ENCODE measurements at regions not wholly inside any gene's neighbourhood (a gene's known extent, or its start where the extent isn't known, plus 50 kb on each side); places are given as distances from the start of the nearest gene placed in this dataset.

- TF ChIP-seq CTCF (IDR thresholded peaks at IDR 0.05; ENCODE audit: insufficient read depth, low read length, poor library complexity, severe bottlenecking): no peak
- Histone ChIP-seq H3K36me3 (ENCODE audit: control insufficient read depth, insufficient read depth, low read length) (no peaks in the 10 kb centered on the region), H3K4me3 (ENCODE audit: low read depth, low read length) (no peak overlapping the region), H3K27me3 (ENCODE audit: control insufficient read depth, insufficient read depth, low read length) (no peaks in the 10 kb centered on the region)
- DNase-seq (ENCODE audit: low read depth): no peak
These were observed 49.7 kb upstream of the LHFPL2 start for GRCh38 chr5:78698191-78698791.

Data from kidney epithelial cell (primary cell).